CD4-positive, alpha-beta T cell (primary cell): ENCODE measurements at regions not wholly inside any gene's neighbourhood (a gene's known extent, or its start where the extent isn't known, plus 50 kb on each side); places are given as distances from the start of the nearest gene placed in this dataset.

Experiments
- ATAC-seq: fragments of 200-7000 bp; cut with Tn5 transposase; one replicate; pipeline ENCODE4 v1.10.0; 2022; ENCODE audit warnings: mild to moderate bottlenecking; ENCODE audit not compliant: poor library complexity
- CTCF ChIA-PET: fragments of 350-600 bp; sonication (Branson Sonifier 250); formaldehyde crosslinking; loops from one replicate; lab custom pipeline; 2021; ENCODE audit warnings: antibody characterized with exemption, inconsistent platforms; lab: Charles Lee
- POLR2A ChIA-PET: fragments of 350-600 bp; sonication (Branson Sonifier 250); formaldehyde crosslinking; loops from one replicate; lab custom pipeline; 2021; ENCODE audit warnings: antibody characterized with exemption, inconsistent platforms; lab: Charles Lee
- DNase-seq, 14 experiments: peaks; one replicate each; pipeline ENCODE4 v3.0.0-alpha.2; 2013 to 2020; ENCODE audit warnings: mixed read lengths in 2 of 14
- H3K27ac ChIP-seq, 2 donors: one replicate each; pipeline versions ENCODE4 v1.5.1 to v1.7.0; 2013; ENCODE audit warnings: low read length in 2 of 2, low read depth in 1 of 2, mild to moderate bottlenecking in 1 of 2
- H3K27me3 ChIP-seq, 2 experiments: 1 replicate in 1 of 2; 2 replicates in 1 of 2; pipeline versions ENCODE4 v1.6.1 to v1.7.0; 2013; ENCODE audit warnings: low read length in 2 of 2, control low read depth in 1 of 2, mild to moderate bottlenecking in 1 of 2, moderate library complexity in 1 of 2; ENCODE audit not compliant: insufficient read depth in 2 of 2, control insufficient read depth in 1 of 2
- H3K36me3 ChIP-seq: one replicate; pipeline ENCODE4 v1.6.1; 2013; ENCODE audit warnings: low read length, control low read depth; ENCODE audit not compliant: insufficient read depth
- H3K4me1 ChIP-seq: one replicate; pipeline ENCODE4 v1.6.1; 2013; ENCODE audit warnings: low read length, control low read depth; ENCODE audit not compliant: insufficient read depth
- H3K4me3 ChIP-seq: one replicate; pipeline ENCODE4 v1.5.1; 2013; ENCODE audit warnings: mild to moderate bottlenecking, low read length, moderate library complexity
- H3K9me3 ChIP-seq, 2 experiments: 1 replicate in 1 of 2; 2 replicates in 1 of 2; pipeline versions ENCODE4 v1.6.1 to v1.7.0; 2013; ENCODE audit warnings: low read length in 2 of 2, mild to moderate bottlenecking in 2 of 2, control low read depth in 1 of 2, moderate library complexity in 1 of 2; ENCODE audit not compliant: control insufficient read depth in 1 of 2, insufficient read depth in 1 of 2
- H3K27ac Mint-ChIP-seq: one replicate; pipeline ENCODE4 v1.8.0; 2020; ENCODE audit warnings: mixed read lengths
- H3K27me3 Mint-ChIP-seq: one replicate; pipeline ENCODE4 v1.8.0; 2021; ENCODE audit warnings: mixed read lengths
- H3K36me3 Mint-ChIP-seq: one replicate; pipeline ENCODE4 v1.8.0; 2021; ENCODE audit warnings: low read depth, mixed read lengths
- H3K4me1 Mint-ChIP-seq: one replicate; pipeline ENCODE4 v1.8.0; 2021; ENCODE audit warnings: low read depth, mixed read lengths
- H3K4me3 Mint-ChIP-seq: one replicate; pipeline ENCODE4 v1.8.0; 2020; ENCODE audit warnings: mild to moderate bottlenecking, mixed read lengths
- H3K9me3 Mint-ChIP-seq: one replicate; pipeline ENCODE4 v1.8.0; 2020; ENCODE audit warnings: mixed read lengths
- intact Hi-C, 2 experiments: fragments of 100-400 bp; cut with DNase I in 1 of 2; cut with micrococcal nuclease in 1 of 2; formaldehyde crosslinking; loops; one replicate each; pipeline versions ENCODE4 v1.15.1 to v1.9.0; 2023 to 2025; cut with DNase I, micrococcal nuclease
- TF ChIP-seq, protein P1 (sequence below): fragments of 200-600 bp; IDR thresholded peaks from one replicate; pipeline ENCODE4 v1.8.0; 2022; ENCODE audit warnings: antibody characterized with exemption, mild to moderate bottlenecking

DNA sequence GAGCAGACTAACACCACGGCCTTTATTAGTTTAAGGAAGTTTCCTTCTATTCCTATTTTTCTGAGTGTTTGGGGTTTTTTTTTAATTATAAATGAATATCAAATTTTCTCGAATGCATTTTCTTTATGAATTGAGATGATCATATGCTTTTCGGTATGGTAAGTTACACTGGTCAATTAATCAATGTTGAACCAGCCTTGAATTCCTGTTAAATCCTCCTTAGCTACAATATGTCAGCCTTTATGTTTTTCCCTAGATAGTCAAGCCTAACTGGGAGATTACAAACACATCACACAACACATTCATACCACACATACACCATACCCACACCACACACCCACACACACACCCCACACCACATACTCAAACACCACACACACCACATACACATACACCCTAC, 247.6 kb downstream of the BRD1 start:
- H3K9me3 Mint-ChIP-seq = no peaks in the 10 kb centered on the region
- no peaks in the 10 kb centered on the region for H3K27me3 ChIP-seq
- POLR2A ChIA-PET = no interaction called here
- H3K9me3 ChIP-seq = peaks cover 9 to 19% of the 10 kb centered on the region in 2 experiments
- ATAC-seq (no peak), DNase-seq (no peak)
- no peak overlapping the region for H3K4me3 Mint-ChIP-seq
- H3K4me1 Mint-ChIP-seq = no peaks in the 10 kb centered on the region
- intact Hi-C loops = no loop called here
- H3K27ac Mint-ChIP-seq = no peak overlapping the region
- H3K27ac ChIP-seq = no peak overlapping the region
- CTCF ChIA-PET = no interaction called here
- no peak overlapping the region for H3K4me3 ChIP-seq
- no peaks in the 10 kb centered on the region for H3K4me1 ChIP-seq
- H3K36me3 ChIP-seq = no peaks in the 10 kb centered on the region
- TF ChIP-seq, protein P1, sequence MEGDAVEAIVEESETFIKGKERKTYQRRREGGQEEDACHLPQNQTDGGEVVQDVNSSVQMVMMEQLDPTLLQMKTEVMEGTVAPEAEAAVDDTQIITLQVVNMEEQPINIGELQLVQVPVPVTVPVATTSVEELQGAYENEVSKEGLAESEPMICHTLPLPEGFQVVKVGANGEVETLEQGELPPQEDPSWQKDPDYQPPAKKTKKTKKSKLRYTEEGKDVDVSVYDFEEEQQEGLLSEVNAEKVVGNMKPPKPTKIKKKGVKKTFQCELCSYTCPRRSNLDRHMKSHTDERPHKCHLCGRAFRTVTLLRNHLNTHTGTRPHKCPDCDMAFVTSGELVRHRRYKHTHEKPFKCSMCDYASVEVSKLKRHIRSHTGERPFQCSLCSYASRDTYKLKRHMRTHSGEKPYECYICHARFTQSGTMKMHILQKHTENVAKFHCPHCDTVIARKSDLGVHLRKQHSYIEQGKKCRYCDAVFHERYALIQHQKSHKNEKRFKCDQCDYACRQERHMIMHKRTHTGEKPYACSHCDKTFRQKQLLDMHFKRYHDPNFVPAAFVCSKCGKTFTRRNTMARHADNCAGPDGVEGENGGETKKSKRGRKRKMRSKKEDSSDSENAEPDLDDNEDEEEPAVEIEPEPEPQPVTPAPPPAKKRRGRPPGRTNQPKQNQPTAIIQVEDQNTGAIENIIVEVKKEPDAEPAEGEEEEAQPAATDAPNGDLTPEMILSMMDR = no peak
- H3K36me3 Mint-ChIP-seq = peaks cover 22% of the 10 kb centered on the region
- H3K27me3 Mint-ChIP-seq = no peaks in the 10 kb centered on the region

DNA sequence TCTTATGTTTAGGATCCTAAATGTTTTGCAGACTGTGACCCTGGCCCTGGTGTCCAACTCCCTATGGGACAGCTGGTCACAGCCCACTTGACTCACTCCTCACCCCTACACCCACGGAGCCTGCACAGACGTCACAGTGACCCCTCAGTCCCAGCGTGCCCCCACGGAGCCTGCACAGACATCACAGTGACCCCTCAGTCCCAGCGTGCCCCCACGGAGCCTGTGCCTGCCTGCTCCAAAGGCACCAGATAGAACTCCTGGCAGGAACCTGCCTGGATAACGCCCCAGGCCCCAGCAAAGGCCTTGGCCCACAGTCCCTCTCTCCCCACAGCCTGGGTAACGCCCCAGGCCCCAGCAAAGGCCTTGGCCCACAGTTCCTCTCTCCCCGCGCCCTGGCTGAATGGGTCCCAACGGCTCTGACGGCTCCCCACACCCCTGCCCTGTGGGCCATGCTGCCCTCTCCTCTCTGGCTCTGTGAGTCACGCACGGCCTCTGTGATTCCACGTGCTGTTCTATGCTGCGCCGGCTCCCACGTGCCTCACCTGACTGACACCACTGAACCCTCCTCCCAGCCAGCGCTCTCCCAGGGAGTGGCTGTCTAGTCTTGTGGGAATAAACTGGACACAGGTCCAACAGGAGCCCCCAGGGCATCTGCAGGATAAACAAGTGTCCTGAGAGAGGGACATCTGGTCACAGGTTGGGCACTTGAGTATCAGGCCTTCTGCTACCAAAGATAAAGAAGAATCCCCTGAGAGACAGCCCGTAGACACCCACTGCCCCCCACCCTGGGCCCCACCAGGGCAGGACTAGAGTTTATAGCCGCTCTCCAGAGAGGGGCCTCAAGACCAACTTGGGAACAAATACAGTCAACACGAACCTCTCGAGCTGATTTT, 250.3 kb downstream of the BRD1 start:
- POLR2A ChIA-PET = no interaction called here

DNA sequence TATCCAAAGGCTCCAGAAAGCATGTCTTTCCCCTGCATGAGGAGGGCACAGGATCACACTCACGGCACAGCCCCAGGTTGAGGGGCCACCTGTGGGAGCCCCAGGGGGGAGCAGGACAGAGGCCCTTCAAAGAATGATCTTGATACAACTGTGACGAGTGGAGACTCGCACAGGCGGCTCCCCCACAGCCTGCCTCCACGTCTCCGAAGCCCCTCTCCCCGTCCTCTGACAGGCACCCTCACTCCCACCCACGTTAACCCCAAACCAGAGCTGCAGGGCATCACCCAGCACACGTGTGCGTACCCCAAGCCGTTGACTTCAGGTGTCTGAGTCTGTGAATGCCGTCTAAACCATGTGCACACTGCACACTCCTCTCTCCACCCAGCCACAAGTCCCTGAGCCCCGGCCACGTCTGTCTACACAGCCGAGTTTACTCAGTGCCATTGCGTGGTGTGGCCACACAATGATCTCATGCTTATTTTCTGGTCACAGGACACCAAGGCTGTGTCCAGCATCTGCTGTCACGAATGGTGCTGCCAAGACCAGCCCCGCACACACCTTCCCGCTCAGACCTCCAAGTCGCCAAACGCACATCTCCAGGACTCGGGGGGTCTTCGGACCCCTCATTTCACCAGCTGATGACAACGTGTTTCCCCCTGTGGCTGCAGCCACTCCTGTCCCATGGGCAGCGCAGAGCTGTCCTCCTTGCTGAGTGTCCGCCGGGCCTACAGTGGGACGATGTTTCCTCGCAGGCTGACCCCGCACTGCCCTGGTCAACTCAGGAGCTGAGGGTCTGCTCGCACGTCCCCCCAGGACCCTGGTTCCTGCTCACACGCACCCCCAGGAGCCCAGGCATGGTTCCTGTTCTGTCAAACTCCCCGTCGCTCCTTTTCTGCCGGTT, 251.2 kb downstream of the BRD1 start:
- POLR2A ChIA-PET = no interaction called here
- no peak overlapping the region for H3K4me3 Mint-ChIP-seq
- CTCF ChIA-PET = no interaction called here

More for the DNA sequence above, 250.3 kb downstream of the BRD1 start:
- H3K36me3 ChIP-seq = no peaks in the 10 kb centered on the region
- peaks cover 9 to 15% of the 10 kb centered on the region in 2 experiments for H3K9me3 ChIP-seq
- TF ChIP-seq, protein P1 = no peak
- Mint-ChIP-seq H3K9me3 (no peaks in the 10 kb centered on the region), H3K4me3 (no peak overlapping the region), H3K4me1 (no peaks in the 10 kb centered on the region), H3K27me3 (no peaks in the 10 kb centered on the region), H3K27ac (no peak overlapping the region), H3K36me3 (peaks cover 17% of the 10 kb centered on the region)
- no peak overlapping the region for H3K27ac ChIP-seq
- no peak for ATAC-seq
- no peaks in the 10 kb centered on the region for H3K4me1 ChIP-seq
- CTCF ChIA-PET = no interaction called here
- H3K27me3 ChIP-seq = no peaks in the 10 kb centered on the region
- H3K4me3 ChIP-seq = no peak overlapping the region
- peak in 1 of 14 experiments; percentile 28 for DNase-seq
- intact Hi-C loops = no loop called here

More for the DNA sequence above, 251.2 kb downstream of the BRD1 start:
- no peak overlapping the region for H3K27ac ChIP-seq
- Mint-ChIP-seq H3K4me1 (no peaks in the 10 kb centered on the region), H3K36me3 (peaks cover 17% of the 10 kb centered on the region), H3K27me3 (no peaks in the 10 kb centered on the region), H3K9me3 (no peaks in the 10 kb centered on the region), H3K27ac (no peak overlapping the region)
- no peak for DNase-seq
- no peaks in the 10 kb centered on the region for H3K4me1 ChIP-seq
- intact Hi-C loops = no loop called here
- no peak for ATAC-seq
- H3K27me3 ChIP-seq = no peaks in the 10 kb centered on the region
- TF ChIP-seq, protein P1 = no peak
- H3K36me3 ChIP-seq = no peaks in the 10 kb centered on the region
- peaks cover 9 to 15% of the 10 kb centered on the region in 2 experiments for H3K9me3 ChIP-seq
- H3K4me3 ChIP-seq = no peak overlapping the region
